GM18520 (cell line): ENCODE measurements at regions not wholly inside any gene's neighbourhood (a gene's known extent, or its start where the extent isn't known, plus 50 kb on each side); places are given as distances from the start of the nearest gene placed in this dataset.
"Not testable (repeated sequence)": the region's sequence is repeated elsewhere in the genome, so short reads cannot be mapped to it uniquely, and the experiment has no call there.

Experiments
- ATAC-seq: cut with Tn5 transposase; IDR thresholded peaks from one replicate; pipeline ENCODE4 v1.9.1; 2021; ENCODE audit not compliant: unreplicated experiment

GRCh38 chr9:24073666-24074065, 247.6 kb upstream of the ELAVL2 start:
- ATAC-seq, result no peak

- ATAC-seq, result no peak
Observed at GRCh38 chr9:24073007-24073592, 247.1 kb upstream of the ELAVL2 start.

DNA sequence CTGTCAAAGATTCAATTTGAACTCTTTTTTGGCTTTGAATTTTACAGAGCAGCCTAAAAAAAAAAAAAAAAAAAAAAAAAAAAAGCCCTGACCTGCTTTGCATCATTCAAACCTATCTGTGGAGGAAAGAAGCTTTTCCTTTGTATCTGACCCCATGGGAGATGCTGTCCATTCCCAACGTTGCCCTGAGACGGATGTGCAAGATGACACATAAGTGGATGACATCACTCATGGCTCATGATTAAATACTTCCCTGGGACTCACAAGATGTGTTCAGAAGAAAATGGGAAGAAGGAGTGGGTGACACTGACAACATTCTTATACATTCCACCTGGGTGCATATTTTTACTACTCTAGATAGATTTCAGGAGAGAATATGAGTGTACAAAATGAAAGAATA, 245.7 kb upstream of the ELAVL2 start:
- no peak for ATAC-seq

DNA sequence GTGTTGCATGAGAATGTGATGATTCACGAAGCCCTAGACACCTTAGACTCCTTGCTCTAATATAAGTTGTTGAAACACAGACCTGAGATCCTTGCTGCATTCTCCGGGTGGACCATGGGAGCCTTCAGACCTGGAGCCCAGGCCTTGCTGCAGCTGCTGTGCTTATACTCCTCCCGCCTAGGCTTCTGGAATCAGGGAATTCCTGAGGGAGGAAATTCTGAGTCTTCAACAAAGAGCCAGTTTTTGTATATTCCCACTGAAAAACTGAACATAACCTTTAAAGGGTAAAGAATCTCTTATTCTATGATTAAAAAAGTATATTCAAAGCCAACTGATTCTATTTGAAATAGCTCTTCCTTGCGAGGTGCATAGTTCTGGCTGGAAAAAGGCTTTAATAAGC, 245.1 kb upstream of the ELAVL2 start:
- ATAC-seq, result no peak

DNA sequence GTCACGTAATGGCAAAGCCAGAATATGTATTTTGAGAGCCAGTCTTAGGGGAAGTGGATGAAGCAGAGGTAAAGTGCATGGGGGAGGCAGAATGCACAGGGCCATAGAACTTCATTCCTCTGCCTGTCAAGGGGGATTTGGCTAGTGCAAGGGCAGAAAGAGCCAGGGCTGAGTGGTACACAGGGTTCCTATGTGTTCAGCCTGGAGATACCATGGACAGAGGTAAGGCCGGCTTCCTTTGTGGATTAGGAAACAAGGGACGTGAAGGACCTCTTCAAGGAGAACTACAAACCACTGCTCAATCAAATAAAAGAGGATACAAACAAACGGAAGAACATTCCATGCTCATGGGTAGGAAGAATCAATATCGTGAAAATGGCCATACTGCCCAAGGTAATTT, 241.1 kb upstream of the ELAVL2 start:
- ATAC-seq, result not testable (repeated sequence)

DNA sequence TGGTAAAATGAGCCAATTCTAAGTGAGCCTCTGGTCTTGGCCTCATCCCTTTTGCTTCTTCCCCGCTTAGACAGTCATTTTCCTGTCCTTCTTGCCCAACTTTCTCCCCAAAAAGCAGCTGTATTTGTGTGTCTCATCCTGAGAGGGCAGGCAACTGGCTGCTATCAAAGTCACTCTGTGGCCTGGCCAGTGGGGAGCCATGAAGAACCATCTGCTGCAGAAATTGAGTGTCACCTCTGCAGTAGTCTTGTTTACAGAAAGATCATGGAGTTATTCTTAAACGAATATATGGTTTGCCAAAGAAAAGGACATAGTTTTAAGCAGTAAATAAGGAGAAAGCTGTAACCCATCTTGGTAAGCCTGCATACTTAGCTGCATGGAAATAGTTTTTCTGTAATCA, 233.6 kb upstream of the ELAVL2 start:
- ATAC-seq, result no peak

GRCh38 chr9:24051587-24051986, 225.5 kb upstream of the ELAVL2 start:
- no peak for ATAC-seq

- ATAC-seq, result not testable (repeated sequence)
Observed at GRCh38 chr9:24050239-24050638, 224.2 kb upstream of the ELAVL2 start.

GRCh38 chr9:24045150-24045549, 219.1 kb upstream of the ELAVL2 start:
- no peak for ATAC-seq

DNA sequence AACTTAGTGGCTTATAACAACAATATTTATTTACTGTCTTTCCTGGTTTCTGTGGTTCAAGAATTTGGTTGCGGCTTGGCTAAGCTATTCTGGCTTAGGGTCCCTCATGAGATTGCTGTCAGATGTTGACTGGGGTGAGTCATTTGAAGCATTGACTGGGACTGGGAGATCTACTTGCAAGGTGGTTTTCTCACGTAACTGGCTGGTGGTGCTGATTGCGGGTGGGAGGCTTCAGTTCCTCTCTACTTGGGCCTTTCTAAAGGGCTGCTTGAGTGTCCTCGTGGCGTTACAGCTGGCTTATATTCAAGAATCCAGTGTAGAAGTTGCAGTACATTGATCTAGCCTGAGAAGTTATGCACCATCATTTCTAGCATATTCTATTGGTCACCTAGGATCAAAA, 218.5 kb upstream of the ELAVL2 start:
- no peak for ATAC-seq

- ATAC-seq, result no peak
Observed at GRCh38 chr9:24041160-24041690, 215.2 kb upstream of the ELAVL2 start.

DNA sequence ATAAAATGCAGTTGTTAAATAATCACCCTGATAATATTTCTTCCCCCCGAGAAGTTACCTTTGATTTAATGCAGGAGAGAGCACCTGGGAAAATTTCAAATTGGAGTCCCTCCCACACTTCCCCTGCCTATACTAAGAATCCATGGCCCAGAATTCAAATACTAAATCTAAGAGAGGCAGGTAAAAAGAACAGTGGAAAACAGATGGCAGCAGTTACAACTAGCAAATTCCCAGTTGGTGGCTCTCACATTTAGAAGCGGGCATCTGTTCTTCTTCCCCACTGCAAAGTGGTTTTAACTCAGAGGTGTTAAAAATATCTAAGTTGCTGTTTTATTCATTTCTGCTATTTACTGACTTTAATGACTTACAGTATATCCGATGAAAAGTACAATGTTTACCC, 210.4 kb upstream of the ELAVL2 start:
- no peak for ATAC-seq

GRCh38 chr9:24035816-24036215, 209.8 kb upstream of the ELAVL2 start:
- no peak for ATAC-seq

GRCh38 chr9:24011881-24012280, 185.8 kb upstream of the ELAVL2 start:
- no peak for ATAC-seq

- ATAC-seq, result no peak
Observed at GRCh38 chr9:24011009-24011717, 185.1 kb upstream of the ELAVL2 start.

GRCh38 chr9:24009322-24009721, 183.3 kb upstream of the ELAVL2 start:
- ATAC-seq, result no peak

DNA sequence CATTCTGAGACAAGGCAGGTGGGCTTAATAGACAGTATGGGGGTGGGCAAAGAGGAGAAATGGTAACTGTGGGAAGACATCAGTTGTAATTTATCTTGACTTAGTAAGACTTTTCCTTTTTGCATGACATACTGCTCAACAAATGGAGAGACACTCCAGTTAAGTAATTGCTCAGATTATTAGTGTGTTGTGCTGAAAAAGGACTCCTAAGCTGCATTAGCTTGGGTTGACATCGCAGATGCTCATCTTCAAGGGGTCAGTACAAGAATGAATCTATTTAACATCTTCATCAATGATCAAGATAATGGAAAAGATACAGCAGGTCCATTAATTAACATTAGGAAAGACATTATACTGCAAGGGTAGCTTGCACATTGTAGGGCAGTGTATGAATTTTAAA, 181.1 kb upstream of the ELAVL2 start:
- no peak for ATAC-seq

DNA sequence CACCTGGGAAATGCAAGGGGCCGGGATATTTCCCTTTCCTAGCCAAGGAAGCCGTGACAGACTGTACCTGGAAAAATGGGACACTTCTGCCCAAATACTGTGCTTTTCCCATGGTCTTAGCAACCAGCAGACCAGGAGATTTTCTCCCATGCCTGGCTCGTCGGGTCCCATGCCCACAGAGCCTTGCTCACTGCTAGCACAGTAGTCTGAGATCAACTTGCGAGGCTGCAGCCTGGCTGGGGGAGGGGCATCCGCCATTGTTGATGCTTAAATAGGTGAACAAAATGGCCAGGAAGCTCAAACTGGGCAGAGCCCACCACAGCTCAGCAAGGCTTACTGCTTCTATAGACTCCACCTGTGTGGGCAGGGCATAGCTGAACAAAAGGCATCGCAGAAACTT, 165.8 kb upstream of the ELAVL2 start:
- not testable (repeated sequence) for ATAC-seq

DNA sequence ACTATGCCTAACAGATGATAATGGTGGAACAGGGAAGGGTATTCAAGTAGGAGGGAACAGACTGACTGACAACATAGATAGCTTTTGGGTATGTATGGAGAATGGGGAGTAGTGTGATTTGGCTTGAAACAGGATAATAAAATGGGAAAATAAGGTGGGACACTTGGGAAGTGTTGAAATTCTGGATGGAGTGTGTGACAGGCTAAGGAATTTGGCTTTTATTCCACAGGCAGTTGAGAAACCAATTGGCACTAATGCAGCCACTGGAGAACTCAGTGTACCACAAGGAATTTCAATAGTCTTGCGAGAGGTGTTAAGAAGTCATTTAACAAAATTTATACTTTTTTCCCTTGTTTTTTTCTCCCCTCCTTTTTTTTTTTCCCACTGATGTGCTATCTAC, 153.5 kb upstream of the ELAVL2 start:
- no peak for ATAC-seq

DNA sequence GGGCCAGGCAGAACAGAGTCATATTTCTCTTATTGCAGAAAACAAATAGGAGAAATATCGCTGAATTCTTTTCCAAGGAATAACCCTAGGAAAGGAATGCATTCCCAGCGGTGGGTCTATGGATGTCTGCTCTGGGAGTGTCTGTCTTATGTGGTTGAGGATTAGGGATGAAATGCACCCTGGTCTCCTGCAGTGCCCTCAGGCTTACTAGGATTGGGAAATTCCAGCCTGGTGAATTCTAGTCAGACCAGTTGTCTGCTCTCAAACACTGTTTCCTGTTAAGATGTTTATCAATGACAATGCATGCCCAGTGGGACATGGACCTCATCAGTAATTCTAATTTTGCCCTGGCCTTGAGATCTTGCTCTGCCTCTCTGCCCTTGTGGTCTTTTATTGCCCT, 136.1 kb upstream of the ELAVL2 start:
- ATAC-seq, result no peak

GRCh38 chr9:23945897-23946296, 119.9 kb upstream of the ELAVL2 start:
- ATAC-seq, result no peak

DNA sequence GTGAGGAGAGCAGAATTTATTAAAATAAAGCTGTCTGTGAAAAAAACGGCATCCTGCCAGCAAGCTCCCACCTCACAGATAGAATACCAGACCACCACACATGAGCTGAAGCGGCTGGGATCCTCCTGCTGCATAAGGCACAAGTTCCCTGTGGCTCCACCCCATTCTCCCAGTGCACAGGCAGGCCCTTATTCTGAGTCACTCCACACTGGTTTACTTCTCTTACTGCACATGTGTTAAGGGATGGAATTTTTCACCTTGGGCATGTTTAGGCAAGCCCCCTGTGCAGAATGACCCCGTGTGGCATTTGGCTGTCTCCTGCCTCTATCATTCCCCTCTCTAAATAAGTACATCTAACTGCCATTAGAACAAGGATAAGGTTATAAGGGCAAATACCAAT, 115.0 kb upstream of the ELAVL2 start:
- ATAC-seq, result no peak

DNA sequence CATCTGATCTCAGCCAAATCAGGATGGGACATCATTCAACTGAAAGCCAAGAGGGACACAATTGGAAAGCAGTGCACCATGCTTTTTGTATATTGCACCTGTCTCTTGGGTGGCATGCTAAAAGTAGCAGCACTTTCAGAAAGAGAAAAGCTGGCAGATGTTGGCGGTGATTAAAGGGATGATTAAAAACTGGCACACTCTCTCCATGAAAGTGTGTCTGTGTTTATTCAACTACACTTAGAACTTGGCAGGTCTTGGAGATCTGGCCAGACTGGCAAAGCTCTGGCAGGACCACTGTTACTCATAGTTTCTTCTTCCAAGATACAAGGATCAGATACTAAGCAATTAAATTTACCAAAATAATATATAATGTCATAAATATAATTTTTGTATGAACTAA, 112.9 kb upstream of the ELAVL2 start:
- ATAC-seq, result no peak
